Activated CD4-positive, alpha-beta T cell treated with anti-CD3 and anti-CD28 coated beads for 1 hour (primary cell): ENCODE measurements at regions not wholly inside any gene's neighbourhood (a gene's known extent, or its start where the extent isn't known, plus 50 kb on each side); places are given as distances from the start of the nearest gene placed in this dataset.

Source experiments
- DNase-seq: peaks from one replicate; pipeline ENCODE4 v3.0.0-alpha.2; 2020

DNA sequence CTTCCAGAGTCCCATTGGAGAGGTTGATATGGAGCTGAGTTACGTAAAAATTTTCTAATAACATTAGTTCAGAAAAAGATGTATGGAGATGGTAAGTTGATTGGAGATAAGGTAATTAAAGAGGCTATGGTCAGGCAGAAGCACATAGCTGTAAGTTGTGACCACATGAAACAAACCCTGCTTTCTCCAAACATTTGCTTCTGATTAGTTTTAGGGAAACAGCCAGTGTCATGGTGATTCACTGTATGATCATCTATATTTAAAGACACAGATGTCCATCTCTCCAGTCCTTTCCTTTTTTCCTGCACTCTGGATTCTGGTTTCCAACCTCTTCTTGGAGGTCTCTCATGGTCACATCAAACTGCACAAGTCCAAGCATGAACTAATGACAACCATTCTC lies 1550.8 kb upstream of the PIK3C3 start:
- no peak for DNase-seq

DNA sequence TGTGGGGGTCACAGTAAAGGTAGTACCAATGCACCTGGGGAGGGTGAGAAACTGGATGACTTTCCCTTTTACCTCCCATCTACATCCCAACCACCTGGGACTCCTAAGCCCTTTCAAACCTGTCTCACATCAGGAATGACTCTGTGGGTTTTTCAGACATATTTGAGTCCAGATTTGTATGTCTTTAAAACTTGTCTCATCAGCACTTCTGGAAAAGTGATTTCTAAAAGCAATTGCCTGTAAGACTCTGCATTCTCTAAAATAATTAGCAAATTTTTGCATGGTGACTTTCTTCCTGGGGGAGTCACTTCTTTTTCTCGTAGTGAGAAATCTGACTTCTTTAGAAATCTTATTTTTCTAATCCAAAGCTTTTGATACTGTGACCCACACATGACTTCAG lies 1553.0 kb upstream of the PIK3C3 start:
- DNase-seq, result no peak

DNA sequence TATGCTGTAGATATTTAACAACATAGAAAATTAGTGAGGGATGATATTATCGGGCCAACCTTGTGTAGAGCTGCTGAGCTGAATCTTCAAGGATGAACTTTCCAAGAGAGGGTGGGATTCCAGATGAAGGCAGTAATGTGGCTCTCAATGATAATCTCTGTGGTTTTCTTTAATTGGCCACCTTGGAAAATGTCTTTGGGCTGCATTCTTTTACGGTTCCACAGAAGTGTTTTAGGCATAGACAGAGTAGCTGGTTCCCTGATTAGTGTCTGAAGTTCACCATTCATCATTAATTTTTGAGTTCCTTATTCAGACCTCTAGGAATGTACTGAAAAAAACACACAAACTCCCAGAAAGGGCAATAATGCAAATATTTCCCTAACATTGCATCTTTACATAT lies 1566.9 kb upstream of the PIK3C3 start:
- DNase-seq, result no peak

DNA sequence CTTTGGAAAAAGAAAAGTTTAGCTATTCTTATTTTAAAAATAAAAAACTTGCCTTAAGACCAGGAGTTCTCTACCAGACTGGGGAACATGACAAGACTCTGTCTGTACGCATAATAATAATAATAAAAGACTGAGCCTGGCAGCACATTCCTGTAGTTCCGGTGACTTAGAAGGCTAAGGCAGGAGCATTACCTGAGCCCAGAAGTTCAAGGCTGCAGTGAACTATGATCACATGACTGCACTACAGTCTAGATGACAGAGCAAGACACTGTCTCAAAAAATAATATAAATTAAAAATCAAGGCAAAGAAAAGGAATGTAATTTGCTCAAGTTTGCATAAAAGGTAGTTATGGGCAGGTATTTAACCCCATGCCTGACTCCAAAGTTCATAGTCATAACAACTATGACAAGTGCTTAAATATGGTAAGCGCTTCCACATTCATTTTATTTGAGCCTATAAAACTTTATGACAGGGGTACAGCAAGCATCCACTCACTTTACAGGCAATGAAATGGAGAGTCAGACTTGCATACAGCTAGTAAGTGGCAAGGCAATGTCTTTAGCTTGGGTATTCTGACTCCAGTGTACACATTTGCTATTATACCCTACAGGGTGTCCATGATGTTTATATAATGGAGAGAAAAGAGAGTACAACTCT lies 1567.8 kb upstream of the PIK3C3 start:
- DNase-seq, result no peak

DNA sequence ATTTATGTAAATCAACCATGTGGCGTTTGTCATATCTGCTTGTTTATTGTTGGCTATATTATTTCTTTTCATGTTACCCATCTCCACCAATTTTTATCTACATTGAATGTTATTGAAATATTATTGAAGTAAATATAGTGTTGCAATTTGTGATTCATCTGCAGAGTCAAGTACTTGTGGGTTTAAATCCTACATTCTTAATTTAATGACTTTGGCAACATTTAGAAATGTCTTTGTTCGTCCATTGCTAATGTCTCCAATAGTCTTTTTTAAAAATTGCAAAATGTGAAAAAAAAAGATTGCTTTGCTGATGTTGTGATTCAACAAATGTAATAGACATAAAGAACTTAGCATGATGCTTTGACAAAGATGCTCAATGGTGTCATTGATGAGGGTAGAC lies 1572.8 kb upstream of the PIK3C3 start:
- DNase-seq, result no peak

DNA sequence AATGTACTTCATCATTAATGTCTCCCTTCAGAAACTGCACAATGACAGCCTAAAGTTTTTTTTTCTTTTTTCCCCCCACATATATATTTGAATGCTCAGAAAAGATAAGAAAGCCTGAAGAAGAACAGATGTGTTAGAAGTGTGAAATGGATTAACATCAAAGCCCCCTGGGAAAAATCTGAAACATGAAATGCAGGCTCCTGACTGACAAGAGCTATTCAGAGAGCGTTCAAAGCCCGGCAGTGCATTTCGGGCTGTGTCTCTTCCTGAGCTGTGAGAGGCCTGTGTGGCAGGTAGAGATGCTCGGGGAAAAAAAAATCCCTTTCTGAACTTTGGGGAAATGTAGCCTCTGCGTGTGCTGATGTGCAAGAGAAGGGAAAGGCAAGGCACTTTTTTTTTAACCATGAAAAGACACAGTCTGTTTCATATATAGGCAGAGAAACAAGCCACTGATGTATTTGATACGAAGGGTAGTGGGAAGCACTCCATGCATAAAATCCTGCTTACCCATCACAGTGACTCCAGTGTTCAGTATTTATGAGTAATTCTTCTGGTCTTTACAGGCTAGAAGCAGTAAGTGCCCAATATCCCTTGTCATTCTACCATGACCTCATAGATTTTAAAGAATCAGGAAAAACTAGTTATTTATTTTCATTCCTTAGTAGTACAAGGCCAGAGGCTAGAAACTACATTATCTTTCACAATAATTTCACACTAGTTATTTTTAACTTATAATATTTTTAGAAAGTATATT lies 1574.2 kb upstream of the PIK3C3 start:
- no peak for DNase-seq

DNA sequence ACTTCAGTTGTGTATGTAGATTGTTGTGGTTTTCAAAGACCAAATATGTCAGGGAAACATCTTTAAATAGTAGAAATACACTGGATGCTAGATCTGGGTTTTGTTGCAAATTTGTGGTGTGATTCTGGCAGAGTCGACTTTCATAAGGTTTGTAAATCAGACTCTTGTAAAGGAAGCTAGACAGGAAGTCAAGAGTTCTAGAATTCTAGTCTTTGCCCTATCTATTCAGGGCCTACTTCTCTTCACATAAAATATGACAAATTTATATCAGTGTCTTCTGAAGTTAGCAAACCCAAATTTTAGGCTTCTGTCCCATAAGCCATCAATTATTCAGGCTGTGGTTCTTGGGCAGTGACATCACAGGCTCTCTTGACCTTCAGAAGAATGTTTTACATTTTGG lies 1579.2 kb upstream of the PIK3C3 start:
- DNase-seq, result no peak

DNA sequence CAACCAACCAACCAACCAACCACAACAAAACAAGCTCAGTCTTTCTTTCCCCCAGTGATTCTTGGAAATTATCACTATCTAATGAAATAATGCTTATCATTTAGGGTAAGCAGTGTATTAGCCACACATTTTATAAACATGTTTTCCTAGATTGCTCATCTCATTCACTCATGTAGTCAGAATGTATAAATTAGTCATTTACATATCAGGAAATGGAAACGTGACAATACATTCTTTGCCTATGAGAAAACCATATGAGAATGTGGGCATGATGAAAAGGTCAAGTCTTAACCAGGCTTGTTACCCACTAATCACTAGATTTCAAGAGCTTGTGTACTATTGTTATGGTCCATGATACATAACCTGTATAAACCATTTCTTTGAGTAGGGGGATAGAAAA lies 1583.4 kb upstream of the PIK3C3 start:
- DNase-seq, result no peak

DNA sequence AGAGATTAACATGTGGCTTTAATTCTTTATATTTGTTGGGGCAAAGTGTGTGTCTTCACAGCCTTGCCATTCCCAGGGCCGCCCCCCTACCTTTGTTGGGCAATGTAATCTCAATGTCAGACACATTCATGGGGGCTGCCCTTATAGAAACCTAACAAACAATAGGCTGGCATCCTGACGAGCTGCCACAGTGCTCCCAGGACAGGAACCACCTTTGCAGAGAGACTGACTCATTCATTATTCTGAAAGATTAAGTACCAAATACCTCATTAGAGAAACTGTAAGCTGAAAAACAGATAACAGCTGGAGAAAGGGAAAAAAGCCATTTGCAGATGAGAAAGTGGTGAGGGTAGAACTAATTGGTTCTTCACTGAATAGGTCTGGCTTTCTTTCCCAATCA lies 1587.5 kb upstream of the PIK3C3 start:
- no peak for DNase-seq

DNA sequence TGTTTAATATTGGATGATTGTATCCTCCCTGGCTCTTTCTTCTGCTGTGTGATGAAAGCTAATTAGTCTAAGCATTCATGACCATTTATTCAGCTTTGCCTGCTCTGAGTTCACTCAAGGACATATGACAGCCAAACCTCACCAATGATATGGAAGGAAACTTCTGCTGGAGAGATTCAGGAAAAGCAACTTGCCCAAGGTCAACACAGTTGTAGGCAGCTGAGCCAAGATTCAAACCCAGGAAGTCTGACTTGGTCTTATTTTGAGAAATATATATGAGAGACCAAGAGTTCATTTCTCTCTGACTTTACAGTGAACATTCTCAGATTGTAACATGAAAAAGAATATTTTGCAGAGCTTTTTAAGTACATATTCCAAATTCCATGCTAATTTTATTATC lies 1588.5 kb upstream of the PIK3C3 start:
- no peak for DNase-seq

DNA sequence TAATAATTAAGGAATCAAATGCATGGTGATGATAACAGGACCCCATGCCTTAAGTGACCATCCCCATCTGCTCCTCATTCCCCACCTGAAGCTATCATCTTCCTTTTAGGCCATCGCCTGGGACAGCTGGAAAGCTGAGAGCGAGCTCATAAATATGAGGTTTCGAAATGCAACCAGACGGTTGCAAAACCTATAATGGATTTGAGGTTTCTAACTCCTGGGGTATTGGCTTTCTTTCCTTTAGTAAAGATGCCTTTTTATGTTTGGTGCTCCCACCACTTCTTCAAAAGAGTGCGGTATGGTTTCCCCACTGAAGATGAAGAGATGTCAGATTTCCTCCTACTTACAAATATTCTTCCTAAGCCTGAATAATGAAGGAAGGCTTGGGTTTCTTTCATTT lies 1589.5 kb upstream of the PIK3C3 start:
- no peak for DNase-seq

DNA sequence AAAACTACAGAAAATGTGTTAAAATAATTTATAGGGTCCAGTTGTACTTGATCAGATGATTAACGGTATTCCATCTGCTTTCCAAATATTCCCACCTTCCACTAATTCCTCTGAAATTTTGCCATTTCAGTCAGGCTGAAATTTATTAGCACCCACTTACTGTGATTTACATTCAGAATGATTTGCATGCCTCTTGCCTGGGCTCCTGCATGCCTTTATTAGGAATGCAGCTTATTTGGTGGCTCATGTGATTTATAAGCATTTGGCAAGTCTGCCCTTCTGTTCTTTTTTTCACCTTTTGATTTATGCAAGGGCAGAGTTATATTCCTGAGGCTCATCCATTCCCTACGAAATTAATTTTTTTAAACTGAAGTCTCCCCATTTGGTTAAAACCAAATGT lies 1594.5 kb upstream of the PIK3C3 start:
- no peak for DNase-seq

DNA sequence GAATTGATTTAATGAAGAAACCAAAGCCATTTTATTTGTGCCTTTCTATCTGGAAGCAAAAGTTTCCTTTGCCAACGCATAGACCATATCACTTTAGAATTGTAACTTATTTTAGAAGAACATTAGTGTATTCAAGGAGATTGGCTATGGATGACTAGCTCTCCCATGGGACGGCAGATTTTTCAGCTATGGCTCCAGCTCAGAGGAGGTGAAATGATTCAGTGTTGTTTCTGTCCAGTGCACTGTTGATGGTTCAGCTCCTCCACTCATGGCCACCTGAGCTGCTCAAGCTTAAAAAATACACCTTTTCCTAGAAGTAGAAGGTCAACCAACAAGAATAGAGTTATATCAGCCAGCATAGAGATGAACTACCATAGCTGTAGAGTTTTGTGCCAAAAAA lies 1597.5 kb upstream of the PIK3C3 start:
- DNase-seq, result no peak

DNA sequence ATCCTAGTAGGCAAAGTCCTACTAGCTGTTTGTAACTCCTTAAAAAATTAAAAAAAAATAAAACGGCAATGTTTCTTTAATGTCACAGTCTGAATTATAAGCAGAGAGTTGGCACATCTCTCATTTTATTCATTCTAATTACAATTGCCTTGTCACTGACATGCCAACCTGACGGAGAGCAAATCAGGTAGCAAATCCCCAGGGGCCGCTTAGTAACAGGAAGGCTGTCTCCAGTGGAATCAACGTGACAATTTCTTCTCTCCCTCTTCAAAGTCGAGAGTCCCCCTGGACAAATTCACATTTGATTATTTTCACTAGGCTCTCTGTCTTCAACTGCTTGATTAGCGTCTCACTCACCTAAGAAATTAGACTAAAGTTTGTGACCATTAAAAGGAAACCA lies 1598.9 kb upstream of the PIK3C3 start:
- DNase-seq, result no peak

DNA sequence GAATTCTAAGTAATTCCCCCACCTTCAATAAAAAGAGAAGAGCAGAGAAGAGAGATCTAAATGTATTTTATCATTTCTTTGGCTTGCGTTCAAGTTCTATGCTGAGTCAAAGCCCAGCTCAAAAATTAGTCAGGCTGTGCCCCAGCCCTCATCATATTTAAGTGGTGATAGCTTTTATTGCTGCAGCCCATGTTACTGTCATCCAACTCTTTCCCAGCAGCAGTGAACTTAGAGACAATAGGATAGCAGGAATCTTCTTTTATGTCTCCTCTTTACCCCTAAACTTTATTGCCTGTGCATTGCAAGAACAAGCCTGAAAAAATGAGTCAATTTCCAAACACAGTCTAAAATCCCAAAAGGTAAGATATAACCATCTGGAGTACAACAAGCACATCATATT lies 1599.3 kb upstream of the PIK3C3 start:
- DNase-seq, result no peak

DNA sequence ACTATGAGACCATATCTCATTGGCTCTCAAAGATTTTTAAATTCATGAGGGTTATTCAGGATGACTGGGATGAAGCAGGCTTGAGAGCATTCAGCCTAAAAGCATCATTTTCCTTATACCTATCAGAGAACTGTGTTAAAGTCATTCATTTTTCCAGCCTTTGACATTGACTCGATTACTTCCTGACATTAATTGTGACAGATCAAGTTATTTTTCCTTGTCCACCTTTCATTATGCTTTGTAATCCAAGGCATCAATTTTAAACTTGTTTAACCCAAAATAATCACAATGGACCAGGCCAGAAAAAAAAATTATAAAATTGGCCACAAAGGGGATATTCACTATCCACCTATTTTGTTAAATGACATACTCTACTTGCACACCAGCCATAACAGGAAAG lies 1606.8 kb upstream of the PIK3C3 start:
- no peak for DNase-seq

DNA sequence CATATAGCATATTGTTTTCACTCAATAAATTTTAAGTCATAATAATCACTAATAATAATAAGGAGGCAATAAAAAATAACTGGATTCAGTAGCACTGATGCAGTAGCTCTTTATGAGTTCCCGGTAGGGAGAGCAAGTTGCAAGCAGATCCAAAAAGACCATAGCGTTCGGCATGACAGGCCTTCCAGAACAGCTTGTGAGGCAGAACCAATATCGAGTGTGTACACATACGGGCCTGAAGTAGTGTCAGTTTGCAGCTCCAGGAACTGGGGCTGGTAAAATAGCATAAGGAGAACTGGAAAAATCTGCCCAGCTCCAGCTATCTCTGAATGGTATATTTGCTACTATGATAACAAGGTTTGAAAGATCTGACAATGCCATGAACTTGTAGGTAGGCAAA lies 1607.8 kb upstream of the PIK3C3 start:
- DNase-seq, result no peak

DNA sequence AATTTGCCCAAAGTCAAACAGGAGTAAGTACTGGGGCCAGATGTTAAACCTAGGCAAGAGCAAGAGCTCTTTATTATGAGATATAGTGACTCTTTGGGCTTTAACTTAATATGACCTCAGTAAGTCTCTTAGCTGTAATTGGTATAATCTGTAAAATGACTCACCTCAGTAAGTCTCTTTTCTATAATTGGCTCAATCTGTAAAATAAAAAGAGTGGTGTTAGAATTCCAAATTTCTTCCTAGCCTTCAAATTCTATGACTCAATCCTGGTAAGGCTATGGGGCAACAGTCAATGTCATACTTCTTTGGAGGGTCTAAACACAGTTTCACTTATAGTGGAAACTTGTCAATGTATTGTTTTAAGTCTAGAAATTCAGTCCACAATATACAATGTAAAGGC lies 1608.9 kb upstream of the PIK3C3 start:
- no peak for DNase-seq

DNA sequence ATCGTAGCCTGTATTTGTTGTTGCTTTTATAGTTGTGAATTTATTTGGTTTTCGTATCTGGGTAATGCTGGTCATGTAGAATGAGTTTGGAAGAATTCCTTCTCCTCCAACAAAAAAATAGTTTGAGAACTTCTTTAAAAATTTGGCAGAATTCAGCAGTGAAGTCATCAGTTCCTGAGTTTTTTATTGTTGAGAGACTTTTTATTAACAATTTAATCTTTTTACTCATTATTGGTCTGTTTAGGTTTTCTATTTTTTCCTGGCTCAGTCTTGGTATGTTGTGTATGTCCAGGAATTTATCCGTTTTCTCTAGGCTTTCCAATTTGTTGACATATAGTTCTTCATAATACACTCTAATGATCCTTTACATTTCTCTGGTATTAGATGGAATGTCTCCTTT lies 1613.3 kb upstream of the PIK3C3 start:
- no peak for DNase-seq

DNA sequence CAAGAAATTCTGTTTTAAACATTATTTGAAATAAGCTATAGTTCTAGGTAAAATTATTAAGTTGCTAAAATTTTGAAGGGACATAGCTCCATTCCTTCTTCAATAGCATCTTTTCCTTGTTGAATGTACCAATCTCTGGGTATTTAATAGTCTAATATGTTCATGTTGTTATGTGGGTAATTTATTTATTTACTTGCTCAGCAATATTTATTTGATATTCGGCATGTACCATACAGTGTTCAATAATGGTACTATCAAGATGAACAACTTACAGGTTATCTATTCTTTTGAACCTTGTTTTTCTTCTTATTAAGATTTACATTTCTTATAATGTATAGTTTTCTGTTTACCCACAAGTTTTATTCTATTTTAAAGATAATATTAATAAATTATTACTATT lies 1616.8 kb upstream of the PIK3C3 start:
- DNase-seq, result no peak

DNA sequence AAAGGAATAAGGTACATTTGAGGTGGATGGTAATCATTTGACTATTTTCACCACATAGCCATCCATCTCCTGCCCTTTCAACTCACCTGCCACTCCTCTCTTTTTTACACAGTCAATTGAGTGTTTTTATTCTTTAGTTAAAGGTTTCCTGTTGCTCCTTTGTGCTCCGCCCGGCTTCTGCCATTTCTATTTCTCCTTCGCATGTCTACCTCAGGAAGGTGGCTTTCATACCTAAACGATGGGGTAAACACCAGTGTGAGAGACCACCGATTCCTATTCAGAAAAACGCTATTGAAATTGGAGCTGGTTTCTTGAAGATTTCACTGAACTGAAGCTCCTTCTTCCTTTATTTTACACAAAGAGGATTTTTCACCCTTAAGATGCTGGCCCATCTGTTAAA lies 1628.0 kb upstream of the PIK3C3 start:
- DNase-seq, result no peak

DNA sequence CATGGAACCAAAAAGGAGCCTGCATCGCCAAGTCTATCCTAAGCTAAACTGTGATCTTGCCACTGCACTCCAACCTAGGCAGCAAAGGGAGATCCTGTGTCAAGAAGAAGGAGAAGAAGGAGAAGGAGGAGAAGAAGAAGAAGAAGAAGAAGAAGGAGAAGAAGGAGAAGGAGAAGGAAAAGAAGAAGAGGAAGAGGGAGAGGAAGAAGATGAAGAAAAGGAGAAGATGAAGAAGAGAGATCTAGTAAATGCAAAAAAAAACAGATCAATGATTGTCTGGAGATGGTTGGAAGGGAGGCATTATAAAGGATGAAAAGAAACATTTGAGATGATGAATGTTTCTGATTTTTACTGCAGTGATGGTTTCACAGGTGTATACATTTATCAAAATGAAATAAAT lies 1629.0 kb upstream of the PIK3C3 start:
- DNase-seq, result no peak

DNA sequence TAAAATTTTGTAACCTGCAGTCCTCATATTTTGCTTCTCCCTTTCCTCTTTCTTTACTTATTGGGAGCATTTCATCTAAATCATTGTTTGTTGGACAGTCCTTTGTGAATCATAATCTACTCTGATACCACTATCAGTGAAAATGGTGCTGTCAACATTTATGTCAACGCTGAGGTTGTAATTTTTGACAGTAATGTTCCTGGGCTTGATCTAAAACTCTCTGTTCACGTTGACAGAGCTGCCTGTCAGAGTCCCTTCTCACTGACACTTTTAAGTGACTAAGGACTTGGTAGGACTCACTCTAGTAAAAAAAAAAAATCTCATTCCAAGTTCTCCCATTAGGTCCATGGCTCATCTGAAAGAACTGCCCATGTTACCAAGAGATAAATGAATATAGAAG lies 1640.8 kb upstream of the PIK3C3 start:
- no peak for DNase-seq

DNA sequence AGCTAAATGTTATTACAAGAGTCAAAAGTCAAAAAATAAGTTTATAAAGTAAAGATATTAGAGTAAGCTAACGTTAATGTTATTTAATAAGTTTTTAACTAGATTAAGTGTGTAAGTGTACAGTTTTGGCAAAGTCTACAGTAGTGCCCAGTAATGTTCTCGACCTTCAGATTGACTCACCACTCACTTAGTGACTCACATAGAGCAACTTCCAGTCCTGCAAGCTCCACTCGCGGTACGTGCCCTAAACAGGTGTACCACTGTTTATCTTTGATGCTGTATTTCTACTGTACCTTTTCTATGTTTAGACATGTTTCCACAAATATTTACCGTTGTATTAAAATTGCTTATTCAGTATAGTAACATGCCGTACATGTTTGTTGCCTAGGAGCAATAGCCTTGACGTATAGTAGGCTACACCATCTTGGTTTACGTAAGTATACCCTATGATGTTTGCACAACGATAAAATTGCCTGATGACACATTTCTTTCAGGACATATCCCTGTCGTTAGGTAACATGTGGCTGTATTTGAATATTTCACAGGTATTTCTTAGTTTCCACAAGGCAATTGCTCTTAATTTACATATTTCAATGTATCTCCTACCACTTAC lies 1641.9 kb upstream of the PIK3C3 start:
- DNase-seq, result no peak

DNA sequence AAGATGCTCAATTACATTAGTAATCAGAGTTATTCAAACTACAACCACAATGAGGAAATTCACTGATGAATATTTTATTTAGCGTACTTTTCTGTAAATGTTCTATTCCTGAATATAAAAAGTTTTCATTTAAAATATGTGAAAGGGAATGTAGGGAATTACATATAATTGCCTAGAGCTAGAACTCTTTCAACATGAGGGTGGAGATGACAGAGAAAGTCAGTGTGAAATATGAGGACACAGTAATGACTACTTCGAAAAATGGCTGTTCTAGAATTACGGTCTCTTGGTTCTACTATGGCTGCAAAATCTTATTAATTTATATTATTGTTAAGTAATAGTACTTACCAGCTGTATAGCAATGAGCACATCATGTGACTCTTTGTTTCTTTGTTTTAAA lies 1647.4 kb upstream of the PIK3C3 start:
- DNase-seq, result no peak
